Stomach (tissue), 8 donors: ENCODE measurements at regions not wholly inside any gene's neighbourhood (a gene's known extent, or its start where the extent isn't known, plus 50 kb on each side); places are given as distances from the start of the nearest gene placed in this dataset.

Experiments
- DNase-seq, 2 donors: peaks; one replicate each; pipeline versions ENCODE4 v3.0.0 to v3.0.0-alpha.2; 2013 to 2019
- H3K27ac ChIP-seq, 5 donors: fragments of 200-600 bp in 4 of 5; sonication (generic) in 4 of 5; one replicate each; pipeline ENCODE4 v1.5.1; 2013 to 2019; ENCODE audit warnings: mild to moderate bottlenecking in 1 of 5, moderate library complexity in 1 of 5
- H3K27me3 ChIP-seq, 3 donors: fragments of 200-600 bp; sonication (generic); one replicate each; pipeline ENCODE4 v1.5.1; 2017 to 2019; ENCODE audit warnings: mixed run types in 1 of 3
- H3K36me3 ChIP-seq, 4 donors: fragments of 200-600 bp; sonication (generic); 1 replicate in 3 of 4; 2 replicates in 1 of 4; pipeline ENCODE4 v1.5.1; 2016 to 2019
- H3K4me1 ChIP-seq, 4 donors: fragments of 200-600 bp; sonication (generic); one replicate each; pipeline ENCODE4 v1.5.1; 2016 to 2019
- H3K4me3 ChIP-seq, 4 donors: fragments of 200-600 bp; sonication (generic) in 3 of 4; one replicate each; pipeline ENCODE4 v1.5.1; 2016 to 2019; ENCODE audit warnings: mild to moderate bottlenecking in 1 of 4
- H3K9me3 ChIP-seq, 4 donors: fragments of 200-600 bp; sonication (generic); one replicate each; pipeline ENCODE4 v1.5.1; 2016 to 2019
- EP300 ChIP-seq: sonication (generic); formaldehyde crosslinking; IDR thresholded peaks from one replicate; pipeline ENCODE4 v1.6.1; 2017; ENCODE audit warnings: antibody characterized with exemption
- POLR2A ChIP-seq, 4 donors: fragments of 450-650 bp; IDR thresholded peaks; one replicate each; pipeline ENCODE4 v1.6.1; 2016; ENCODE audit warnings: antibody characterized with exemption in 4 of 4, control low read depth in 2 of 4, mild to moderate bottlenecking in 1 of 4, moderate library complexity in 1 of 4
- POLR2AphosphoS5 ChIP-seq, 3 donors: sonication (generic); formaldehyde crosslinking; IDR thresholded peaks; one replicate each; pipeline ENCODE4 v1.6.1; 2016; ENCODE audit warnings: antibody characterized with exemption in 3 of 3
- WGBS, 5 donors: extraction: QIAGEN DNeasy Blood & Tissue Kit in 3 of 5; methylation state at CpG; one replicate each; pipeline versions ENCODE4 v1.1.5 to v1.1.7; 2013 to 2018; 5-methylcytosine and 5-hydroxymethylcytosine counted together
- intact Hi-C: fragments of 100-400 bp; cut with DNase I; formaldehyde crosslinking; loops from one replicate; pipeline ENCODE4 v1.15.1; 2023; ENCODE audit warnings: low total_unique reads
- TF ChIP-seq, protein P1 (sequence below), 7 experiments: fragments of 450-650 bp in 4 of 7; fragments of 200-600 bp in 3 of 7; sonication (generic) in 3 of 7; IDR thresholded peaks; one replicate each; pipeline ENCODE4 v1.5.1; 2016 to 2019; ENCODE audit warnings: antibody characterized with exemption in 7 of 7, control low read depth in 2 of 7, mild to moderate bottlenecking in 1 of 7
- donor health status: healthy with polysubstance abuse.
- donor health status: Bipolar disorder and iron deficiency.
- donor health status: healthy.

DNA sequence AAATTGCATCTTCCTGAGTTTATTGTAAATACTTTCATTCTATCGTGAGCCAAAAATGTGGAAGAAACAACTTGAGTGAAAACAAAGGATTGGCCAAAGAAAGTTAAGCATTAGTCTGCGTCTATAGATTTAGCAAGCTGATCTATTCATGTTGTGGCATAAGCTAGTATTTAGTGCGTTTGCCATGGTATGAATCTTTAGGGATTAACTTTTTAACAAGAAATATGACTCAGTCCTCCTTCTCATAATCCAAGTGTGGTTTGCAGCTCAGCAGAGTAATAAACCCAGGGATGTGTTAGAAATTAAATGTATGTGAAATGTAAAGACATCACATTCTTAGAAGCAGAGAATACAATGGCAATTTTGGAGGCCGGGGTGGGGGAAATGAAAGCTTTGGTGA is 1110.9 kb downstream of the NLGN4X start:
- Histone ChIP-seq H3K27ac (no peak overlapping the region), H3K36me3 (no peaks in the 10 kb centered on the region), H3K9me3 (no peaks in the 10 kb centered on the region), H3K4me3 (no peak overlapping the region), H3K4me1 (no peaks in the 10 kb centered on the region), H3K27me3 (no peaks in the 10 kb centered on the region)
- intact Hi-C loops, result no loop called here
- 74 to 85% (median 81%) methylated on average over 4 of the region's 4 CpGs for WGBS, 5 donors
- no peak for TF ChIP-seq EP300
- DNase-seq, result no peak

GRCh38 chrX:5113128-5113527 is 1115.5 kb downstream of the NLGN4X start:
- no peak for TF ChIP-seq POLR2A (IDR thresholded peaks at IDR 0.05)
- TF ChIP-seq, protein P1, sequence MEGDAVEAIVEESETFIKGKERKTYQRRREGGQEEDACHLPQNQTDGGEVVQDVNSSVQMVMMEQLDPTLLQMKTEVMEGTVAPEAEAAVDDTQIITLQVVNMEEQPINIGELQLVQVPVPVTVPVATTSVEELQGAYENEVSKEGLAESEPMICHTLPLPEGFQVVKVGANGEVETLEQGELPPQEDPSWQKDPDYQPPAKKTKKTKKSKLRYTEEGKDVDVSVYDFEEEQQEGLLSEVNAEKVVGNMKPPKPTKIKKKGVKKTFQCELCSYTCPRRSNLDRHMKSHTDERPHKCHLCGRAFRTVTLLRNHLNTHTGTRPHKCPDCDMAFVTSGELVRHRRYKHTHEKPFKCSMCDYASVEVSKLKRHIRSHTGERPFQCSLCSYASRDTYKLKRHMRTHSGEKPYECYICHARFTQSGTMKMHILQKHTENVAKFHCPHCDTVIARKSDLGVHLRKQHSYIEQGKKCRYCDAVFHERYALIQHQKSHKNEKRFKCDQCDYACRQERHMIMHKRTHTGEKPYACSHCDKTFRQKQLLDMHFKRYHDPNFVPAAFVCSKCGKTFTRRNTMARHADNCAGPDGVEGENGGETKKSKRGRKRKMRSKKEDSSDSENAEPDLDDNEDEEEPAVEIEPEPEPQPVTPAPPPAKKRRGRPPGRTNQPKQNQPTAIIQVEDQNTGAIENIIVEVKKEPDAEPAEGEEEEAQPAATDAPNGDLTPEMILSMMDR (IDR thresholded peaks at IDR 0.05), result peak in 1 of 7 experiments; percentile 8
- Histone ChIP-seq H3K27me3 (no peaks in the 10 kb centered on the region), H3K36me3 (no peaks in the 10 kb centered on the region), H3K4me1 (no peaks in the 10 kb centered on the region), H3K9me3 (no peaks in the 10 kb centered on the region), H3K27ac (no peak overlapping the region), H3K4me3 (no peak overlapping the region)
- WGBS, 5 donors, result 51 to 62% (median 57%) methylated on average over 6 of the region's 6 CpGs
- peak in 1 of 2 donors; percentile 28 for DNase-seq
- intact Hi-C loops, result loop anchor here (5.0 kb wide), 1 partner anchor 566 kb away; no protein-coding TSS in a partner anchor

GRCh38 chrX:5100004-5100403 is 1128.7 kb downstream of the NLGN4X start:
- WGBS, 5 donors, result 78 to 91% (median 89%) methylated on average over 8 of the region's 8 CpGs
- intact Hi-C loops, result no loop called here
- no peak for DNase-seq
- no peaks in the 10 kb centered on the region for H3K4me1 ChIP-seq
- no peak for TF ChIP-seq EP300
- TF ChIP-seq, protein P1 (IDR thresholded peaks at IDR 0.05), result no peak
- TF ChIP-seq POLR2AphosphoS5 (IDR thresholded peaks at IDR 0.05), result no peak
- no peak for TF ChIP-seq POLR2A (IDR thresholded peaks at IDR 0.05)
- no peaks in the 10 kb centered on the region for H3K27me3 ChIP-seq
- no peak overlapping the region for H3K27ac ChIP-seq
- H3K9me3 ChIP-seq, result no peaks in the 10 kb centered on the region
- no peak overlapping the region for H3K4me3 ChIP-seq
- no peaks in the 10 kb centered on the region for H3K36me3 ChIP-seq

- H3K9me3 ChIP-seq, result no peaks in the 10 kb centered on the region
- intact Hi-C loops, result no loop called here
These were observed 1142.3 kb downstream of the NLGN4X start for GRCh38 chrX:5086388-5086787.

DNA sequence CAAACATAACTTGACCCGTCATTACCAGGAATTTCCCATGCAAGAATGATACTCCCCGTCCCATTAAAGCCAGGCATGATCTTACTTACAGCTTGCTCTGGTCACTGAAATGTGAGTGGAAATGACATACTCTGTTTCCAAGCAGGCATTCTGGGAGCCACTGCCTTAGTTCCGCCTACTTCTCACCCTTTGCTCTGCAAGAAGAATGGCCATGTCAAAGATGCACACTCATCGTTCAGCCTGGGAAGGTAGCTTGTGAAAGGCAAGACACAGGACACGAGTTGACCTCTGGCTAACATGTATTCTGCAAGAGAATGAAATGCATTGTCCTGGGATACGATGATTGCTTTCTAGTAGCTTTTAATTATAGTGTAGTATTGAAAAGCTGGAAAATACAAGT is 1144.4 kb downstream of the NLGN4X start:
- Histone ChIP-seq H3K9me3 (no peaks in the 10 kb centered on the region), H3K4me3 (no peak overlapping the region), H3K27me3 (no peaks in the 10 kb centered on the region), H3K36me3 (no peaks in the 10 kb centered on the region), H3K27ac (no peak overlapping the region), H3K4me1 (no peaks in the 10 kb centered on the region)
- intact Hi-C loops, result no loop called here
- TF ChIP-seq, protein P1 (IDR thresholded peaks at IDR 0.05), result no peak
- TF ChIP-seq EP300 (no peak), POLR2A (IDR thresholded peaks at IDR 0.05) (no peak), POLR2AphosphoS5 (IDR thresholded peaks at IDR 0.05) (no peak)
- WGBS, 5 donors, result 74 to 83% (median 81%) methylated on average over 6 of the region's 6 CpGs
- DNase-seq, result no peak

More at GRCh38 chrX:5086388-5086787, 1142.3 kb downstream of the NLGN4X start:
- H3K36me3 ChIP-seq, result no peaks in the 10 kb centered on the region
- no peaks in the 10 kb centered on the region for H3K4me1 ChIP-seq
- H3K4me3 ChIP-seq, result no peak overlapping the region
- no peak overlapping the region for H3K27ac ChIP-seq
- 39 to 66% (median 51%) methylated on average over 2 of the region's 2 CpGs for WGBS, 5 donors
- TF ChIP-seq POLR2A (IDR thresholded peaks at IDR 0.05), result no peak
- TF ChIP-seq EP300, result no peak
- TF ChIP-seq, protein P1 (IDR thresholded peaks at IDR 0.05), result no peak
- no peak for TF ChIP-seq POLR2AphosphoS5 (IDR thresholded peaks at IDR 0.05)
- no peak for DNase-seq
- no peaks in the 10 kb centered on the region for H3K27me3 ChIP-seq
